Limb (tissue), 2 donors: ENCODE measurements at regions not wholly inside any gene's neighbourhood (a gene's known extent, or its start where the extent isn't known, plus 50 kb on each side); places are given as distances from the start of the nearest gene placed in this dataset.
"Not testable (repeated sequence)": the region's sequence is repeated elsewhere in the genome, so short reads cannot be mapped to it uniquely, and the experiment has no call there.

Experiments
- DNase-seq, 2 donors: peaks; one replicate each; pipeline ENCODE4 v3.0.0-alpha.2; 2016; ENCODE audit errors: extremely low spot score in 2 of 2

GRCh38 chr9:30913331-30913730 lies 1471.1 kb upstream of the ACO1 start:
- DNase-seq = no peak

DNA sequence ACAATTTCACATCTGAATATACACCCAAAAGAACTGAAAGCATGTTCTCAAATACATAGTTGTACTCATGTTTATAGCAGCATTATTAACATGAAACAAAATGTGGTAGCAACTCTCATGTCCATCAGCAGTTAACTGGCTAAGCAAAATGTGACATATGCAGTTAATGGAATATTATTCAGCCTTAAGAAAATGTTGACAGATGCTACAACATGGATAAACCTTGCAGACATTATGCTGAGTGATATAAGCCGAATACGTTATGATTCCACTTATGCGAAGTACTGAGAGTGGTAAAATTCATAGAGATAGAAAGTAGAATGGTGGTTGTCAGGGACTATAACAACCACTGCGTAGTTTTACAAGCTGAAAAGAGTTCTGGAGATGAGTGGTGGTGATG lies 1469.0 kb upstream of the ACO1 start:
- no peak for DNase-seq

DNA sequence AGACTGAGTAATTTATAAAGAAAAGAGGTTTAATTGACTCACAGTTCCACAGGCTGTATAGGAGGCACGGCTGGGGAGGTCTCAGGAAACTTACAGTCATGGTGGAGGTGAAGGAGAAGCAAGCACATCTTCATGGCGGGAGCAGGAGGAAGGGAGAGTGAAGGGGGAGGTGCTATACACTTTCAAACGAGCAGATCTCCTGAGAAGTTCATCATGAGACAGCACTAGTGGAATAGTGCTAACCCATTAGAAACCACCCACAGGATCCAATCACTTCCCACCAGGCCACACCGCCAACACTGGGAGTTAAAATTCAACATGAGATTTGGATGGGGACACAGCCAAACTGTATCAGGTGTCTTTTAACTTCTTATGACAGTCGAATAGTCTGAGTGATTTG lies 1459.3 kb upstream of the ACO1 start:
- DNase-seq = no peak

DNA sequence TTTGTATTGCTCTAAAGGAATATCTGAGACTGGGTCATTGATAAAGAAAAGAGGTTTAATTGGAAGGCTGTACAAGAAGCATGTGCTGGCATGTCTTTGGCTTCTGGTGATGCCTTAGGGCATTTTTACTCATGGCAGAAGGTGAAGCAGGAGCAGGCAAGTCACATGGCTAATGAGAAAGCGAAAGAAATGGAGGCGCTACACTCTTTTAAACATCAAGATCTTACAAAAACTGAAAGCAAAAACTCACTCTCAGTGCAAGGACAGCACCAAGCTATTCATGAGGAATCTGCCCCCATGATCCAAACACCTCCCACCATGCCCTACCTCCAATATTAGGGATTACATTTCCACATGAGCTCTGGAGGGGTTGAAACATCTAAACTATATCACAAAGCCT lies 1458.8 kb upstream of the ACO1 start:
- no peak for DNase-seq

DNA sequence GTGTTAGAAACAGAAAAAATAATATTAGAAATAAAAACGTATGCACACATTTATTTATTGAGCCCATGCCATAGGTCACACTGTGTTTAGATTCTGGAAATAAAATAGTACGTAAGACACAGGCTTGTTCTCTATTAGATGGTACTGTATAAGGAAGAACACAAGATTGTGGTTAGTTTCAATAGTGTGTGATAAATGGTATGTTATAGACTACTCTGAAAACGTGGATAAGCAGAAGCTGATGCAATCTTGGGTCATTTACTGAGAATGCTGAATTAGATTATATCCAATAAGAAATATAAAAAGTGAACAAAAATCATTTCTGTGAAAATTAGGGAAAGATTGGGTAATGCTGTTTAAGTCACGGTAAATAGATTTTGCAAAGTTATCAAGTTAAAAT lies 1456.4 kb upstream of the ACO1 start:
- no peak for DNase-seq

GRCh38 chr9:30932226-30932625 lies 1452.2 kb upstream of the ACO1 start:
- DNase-seq = no peak

GRCh38 chr9:30935730-30936129 lies 1448.7 kb upstream of the ACO1 start:
- DNase-seq = no peak

DNA sequence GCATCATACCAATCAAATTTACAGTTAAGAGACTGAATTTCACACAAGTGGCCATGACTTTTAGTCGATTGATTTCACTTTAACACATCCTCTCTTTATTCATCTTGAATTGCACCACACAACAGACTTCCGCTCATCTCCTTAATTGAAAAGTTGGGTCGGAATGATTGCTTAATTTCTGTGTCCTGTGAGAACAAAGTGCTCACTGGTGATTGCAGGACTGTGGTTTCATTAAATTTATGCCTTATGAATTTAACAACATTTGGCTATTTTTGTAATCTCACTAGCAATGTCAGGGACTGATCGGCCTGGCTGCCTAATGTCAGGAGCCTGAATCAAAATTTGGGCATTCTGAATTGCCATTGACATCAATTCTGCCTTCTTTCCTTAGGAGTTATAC lies 1447.3 kb upstream of the ACO1 start:
- DNase-seq = no peak

DNA sequence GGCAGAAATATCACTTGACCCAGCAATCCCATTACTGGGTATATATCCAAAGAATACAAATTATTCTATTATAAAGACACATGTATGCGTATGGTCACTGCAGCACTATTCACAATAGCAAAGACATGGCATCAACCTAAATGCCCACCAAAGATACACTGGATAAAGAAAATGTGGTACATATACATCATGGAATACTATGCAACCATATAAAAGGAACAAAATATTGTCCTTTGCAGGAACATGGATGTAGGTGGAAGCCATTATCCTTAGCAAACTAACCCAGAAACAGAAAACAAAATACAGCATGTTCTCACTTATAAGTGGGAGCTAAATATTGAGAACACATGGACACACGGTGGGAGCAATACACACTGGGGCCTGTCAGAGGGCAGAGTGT lies 1441.6 kb upstream of the ACO1 start:
- DNase-seq = not testable (repeated sequence)

GRCh38 chr9:30943446-30944224 lies 1440.8 kb upstream of the ACO1 start:
- no peak for DNase-seq

DNA sequence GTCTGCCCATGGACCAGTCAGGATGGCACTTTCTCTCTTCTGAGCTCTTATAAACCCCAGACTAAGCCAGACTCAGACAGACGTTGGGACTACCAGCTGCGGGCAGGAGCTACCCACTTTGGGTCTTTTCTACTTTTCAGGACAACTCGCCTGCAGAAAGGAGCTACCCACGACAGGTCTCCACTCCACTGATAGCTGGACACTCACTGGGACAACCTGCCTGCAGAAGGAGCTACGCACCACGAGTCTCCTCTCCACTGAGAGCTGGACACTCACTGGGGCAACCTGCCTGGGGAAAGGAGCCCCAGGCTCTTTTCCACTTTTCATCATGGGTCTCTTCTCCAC lies 1440.2 kb upstream of the ACO1 start:
- no peak for DNase-seq

DNA sequence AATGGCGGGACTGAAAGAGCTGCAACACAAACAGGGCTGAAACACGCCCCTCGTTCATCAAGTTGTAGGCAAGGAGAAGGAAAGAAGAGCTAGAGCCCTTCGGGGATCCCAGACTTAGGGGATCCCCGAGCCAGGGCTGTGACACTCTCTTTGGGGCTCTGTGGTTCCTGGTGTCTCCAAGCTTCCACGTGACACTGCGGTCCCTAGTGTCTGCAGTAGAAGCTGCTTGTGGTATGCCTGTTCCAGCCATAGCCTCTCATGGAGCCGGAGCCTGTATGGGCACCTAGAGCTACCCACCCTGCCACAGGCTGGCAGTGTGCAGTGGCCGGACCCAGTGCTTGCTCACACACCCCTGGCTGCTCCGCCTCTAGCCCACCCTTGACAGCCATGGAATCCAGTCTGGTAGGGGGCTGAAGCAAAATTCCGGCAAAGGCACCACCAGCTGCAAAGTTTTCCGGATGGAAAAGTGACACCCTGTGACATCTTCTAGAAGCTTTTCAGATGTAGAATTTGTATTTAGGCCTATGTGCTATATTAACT lies 1439.6 kb upstream of the ACO1 start:
- no peak for DNase-seq

- no peak for DNase-seq
These were observed 1420.1 kb upstream of the ACO1 start for GRCh38 chr9:30964332-30964731.

DNA sequence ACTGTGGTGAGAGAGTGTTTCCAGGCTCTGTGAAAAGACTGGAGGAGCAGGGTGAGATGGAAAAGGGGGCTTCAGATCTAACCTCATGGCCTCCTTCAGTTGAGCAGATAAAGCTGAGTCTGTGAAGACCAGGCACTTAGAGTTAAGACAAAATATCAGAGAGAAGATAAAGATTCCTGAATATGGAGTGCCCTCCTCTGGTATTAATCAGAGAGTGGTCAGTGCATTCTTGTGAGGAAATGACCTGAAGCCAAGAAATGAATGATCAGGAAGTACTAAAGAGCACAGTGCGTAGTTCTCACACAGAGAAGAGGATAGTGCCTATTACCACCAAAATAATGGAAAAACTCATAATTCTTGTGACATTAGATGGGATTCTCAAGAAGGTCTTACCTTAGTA lies 1417.0 kb upstream of the ACO1 start:
- DNase-seq = peak in 1 of 2 donors; percentile 24

- DNase-seq = no peak
These were observed 1414.3 kb upstream of the ACO1 start for GRCh38 chr9:30970186-30970585.

- no peak for DNase-seq
These were observed 1413.6 kb upstream of the ACO1 start for GRCh38 chr9:30970812-30971211.

DNA sequence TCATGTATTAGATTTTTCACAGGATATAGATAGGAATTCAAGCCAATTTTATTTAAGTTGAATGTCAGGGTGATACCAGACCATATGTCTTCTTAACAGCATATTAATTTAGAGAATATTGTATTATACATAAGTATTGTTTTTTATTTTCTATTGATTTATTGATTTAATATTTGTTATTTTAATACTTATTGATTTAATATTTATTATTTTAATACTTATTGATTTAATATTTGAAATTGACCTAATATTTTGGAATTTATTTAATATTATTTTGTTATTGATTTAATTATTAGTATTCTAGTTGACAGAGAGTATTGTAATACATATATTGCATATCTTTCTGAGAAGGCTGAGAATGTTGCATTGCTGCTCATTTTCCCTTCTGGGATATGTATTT lies 1411.8 kb upstream of the ACO1 start:
- DNase-seq = no peak

- DNase-seq = no peak
These were observed 1406.5 kb upstream of the ACO1 start for GRCh38 chr9:30977965-30978364.

- DNase-seq = no peak
These were observed 1402.1 kb upstream of the ACO1 start for GRCh38 chr9:30982301-30982700.

DNA sequence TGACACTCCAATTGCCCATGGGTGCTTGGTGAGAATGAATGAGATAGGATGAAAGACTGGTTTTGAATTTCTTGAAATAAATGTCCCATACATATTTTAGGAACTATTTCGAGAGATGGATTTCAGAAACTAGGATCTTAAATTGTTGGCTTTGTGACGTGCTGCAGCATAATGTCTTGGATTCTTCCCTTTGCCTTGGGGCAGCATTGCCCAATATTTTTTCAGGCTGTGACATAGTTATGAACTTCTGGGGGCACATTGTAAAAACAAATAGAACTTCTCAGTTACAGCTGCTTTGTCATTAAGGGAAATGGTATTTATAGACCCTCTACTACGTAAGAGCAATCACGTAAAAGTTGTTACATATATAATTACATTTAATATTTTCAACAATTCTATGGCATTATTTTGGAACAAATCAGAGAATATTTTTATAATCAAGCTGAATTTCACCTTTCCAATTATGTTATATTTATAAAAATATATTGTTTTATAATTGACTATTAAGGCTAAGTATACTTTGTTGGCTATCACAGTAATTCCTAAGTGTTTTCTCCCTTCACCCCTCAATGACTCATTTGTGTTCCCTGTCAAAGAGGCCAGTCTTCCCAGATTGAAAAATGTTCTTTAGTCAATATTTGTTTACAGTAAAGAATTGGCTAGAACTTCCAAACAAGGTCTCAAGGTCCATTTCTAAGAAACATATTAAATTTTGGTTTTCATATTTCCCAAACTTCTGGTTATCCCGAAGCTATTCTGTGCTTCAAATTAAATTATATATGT lies 1388.3 kb upstream of the ACO1 start:
- DNase-seq = no peak

- no peak for DNase-seq
These were observed 1387.7 kb upstream of the ACO1 start for GRCh38 chr9:30996761-30997160.

GRCh38 chr9:30997291-30997690 lies 1387.2 kb upstream of the ACO1 start:
- DNase-seq = no peak
